Caco-2 (cell line): ENCODE measurements at regions not wholly inside any gene's neighbourhood (a gene's known extent, or its start where the extent isn't known, plus 50 kb on each side); places are given as distances from the start of the nearest gene placed in this dataset.
"Not testable (repeated sequence)": the region's sequence is repeated elsewhere in the genome, so short reads cannot be mapped to it uniquely, and the experiment has no call there.

Experiments
- BruUV-seq: library from RNA; stranded (reverse); fragments of 400-500 nt; replicated peaks from 2 replicates; lab custom pipeline; 2021; lab: Mats Ljungman, UMichigan
- CTCF ChIA-PET: fragments of 300-600 bp; sonication (Branson Sonifier 250); formaldehyde crosslinking; loops from one replicate; lab custom pipeline; 2022; ENCODE audit warnings: antibody characterized with exemption; lab: Charles Lee
- POLR2A ChIA-PET: fragments of 300-600 bp; sonication (Branson Sonifier 250); formaldehyde crosslinking; loops from one replicate; lab custom pipeline; 2022; ENCODE audit warnings: antibody characterized with exemption; lab: Charles Lee
- DNase-seq, 2 experiments: peaks; one replicate each; pipeline versions ENCODE4 v3.0.0 to v3.0.0-alpha.2; 2020 to 2022
- H3K27me3 ChIP-seq: replicated peaks from 2 replicates; pipeline ENCODE4 v1.6.0; 2011; ENCODE audit warnings: low read length; ENCODE audit not compliant: control insufficient read depth, insufficient read depth
- H3K36me3 ChIP-seq: 2 replicates; pipeline ENCODE4 v1.5.1; 2011; ENCODE audit warnings: low read length; ENCODE audit not compliant: control insufficient read depth, insufficient read depth
- H3K4me1 ChIP-seq: fragments of 250-450 bp; sonication (Bioruptor Pico); 2 replicates; pipeline ENCODE4 v1.5.1; 2020; ENCODE audit warnings: mild to moderate bottlenecking
- H3K4me3 ChIP-seq: 2 replicates; pipeline ENCODE4 v1.5.1; 2011; ENCODE audit warnings: low read depth, mild to moderate bottlenecking, control low read depth, low read length
- H3K9me3 ChIP-seq: fragments of 250-450 bp; sonication (Bioruptor Pico); 2 replicates; pipeline ENCODE4 v1.5.1; 2020; ENCODE audit warnings: mild to moderate bottlenecking, moderate library complexity
- H3K27ac Mint-ChIP-seq: one replicate; pipeline ENCODE4 v1.8.0; 2022; ENCODE audit warnings: mixed read lengths; ENCODE audit not compliant: unreplicated experiment
- H3K27me3 Mint-ChIP-seq: one replicate; pipeline ENCODE4 v1.8.0; 2022; ENCODE audit warnings: mixed read lengths; ENCODE audit not compliant: insufficient read depth, unreplicated experiment
- H3K36me3 Mint-ChIP-seq: one replicate; pipeline ENCODE4 v1.8.0; 2022; ENCODE audit warnings: mild to moderate bottlenecking, mixed read lengths; ENCODE audit not compliant: insufficient read depth, unreplicated experiment
- H3K4me1 Mint-ChIP-seq: one replicate; pipeline ENCODE4 v1.8.0; 2022; ENCODE audit warnings: low read depth, mixed read lengths; ENCODE audit not compliant: unreplicated experiment
- H3K4me3 Mint-ChIP-seq: one replicate; pipeline ENCODE4 v1.8.0; 2022; ENCODE audit warnings: mild to moderate bottlenecking, moderate library complexity, mixed read lengths; ENCODE audit not compliant: unreplicated experiment
- H3K9me3 Mint-ChIP-seq: one replicate; pipeline ENCODE4 v1.8.0; 2022; ENCODE audit warnings: mixed read lengths; ENCODE audit not compliant: unreplicated experiment
- intact Hi-C: fragments of 100-400 bp; cut with micrococcal nuclease; formaldehyde crosslinking; loops from one replicate; pipeline ENCODE4 v1.10.0; 2022; ENCODE audit not compliant: unreplicated experiment

DNA sequence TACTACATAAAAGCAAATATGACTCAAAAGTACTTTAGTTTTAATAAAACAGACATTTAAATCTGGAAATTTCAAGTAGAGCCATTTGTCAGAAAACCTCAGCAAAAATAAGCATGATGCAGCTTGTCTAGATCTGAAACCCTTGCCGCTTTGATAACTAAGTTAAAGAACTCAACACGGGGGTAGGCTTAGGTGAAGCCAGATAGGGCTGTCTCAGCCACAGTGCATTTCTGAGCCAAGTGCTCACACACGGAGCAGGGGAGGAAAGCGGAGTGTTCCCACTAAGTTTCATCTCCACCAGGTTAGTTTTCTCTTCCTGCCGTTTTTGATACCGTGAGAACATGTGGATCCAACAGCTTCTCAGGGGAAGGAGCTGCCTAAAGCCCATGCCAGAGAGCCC lies 303.5 kb downstream of the BCL2L11 start:
- H3K9me3 ChIP-seq, H3K27me3 ChIP-seq, POLR2A ChIA-PET, H3K4me1 Mint-ChIP-seq, H3K4me3 ChIP-seq, CTCF ChIA-PET, H3K4me3 Mint-ChIP-seq, H3K9me3 Mint-ChIP-seq, H3K4me1 ChIP-seq, H3K27me3 Mint-ChIP-seq, BruUV-seq, H3K36me3 Mint-ChIP-seq, intact Hi-C loops, H3K36me3 ChIP-seq, H3K27ac Mint-ChIP-seq, DNase-seq: not testable (repeated sequence)

- H3K36me3 Mint-ChIP-seq, H3K4me1 Mint-ChIP-seq, H3K27me3 Mint-ChIP-seq, DNase-seq, BruUV-seq, H3K4me1 ChIP-seq, POLR2A ChIA-PET, H3K27me3 ChIP-seq, H3K9me3 Mint-ChIP-seq, H3K9me3 ChIP-seq, H3K4me3 ChIP-seq, H3K36me3 ChIP-seq, CTCF ChIA-PET, H3K4me3 Mint-ChIP-seq, intact Hi-C loops, H3K27ac Mint-ChIP-seq: not testable (repeated sequence)
Observed at GRCh38 chr2:111424851-111425309, 304.2 kb downstream of the BCL2L11 start.

GRCh38 chr2:111425789-111426201 lies 305.1 kb downstream of the BCL2L11 start:
- H3K27me3 Mint-ChIP-seq, DNase-seq, CTCF ChIA-PET, H3K9me3 ChIP-seq, H3K36me3 Mint-ChIP-seq, H3K4me1 ChIP-seq, H3K36me3 ChIP-seq, POLR2A ChIA-PET, H3K27ac Mint-ChIP-seq, H3K4me3 Mint-ChIP-seq, H3K9me3 Mint-ChIP-seq, intact Hi-C loops, H3K4me3 ChIP-seq, H3K4me1 Mint-ChIP-seq, H3K27me3 ChIP-seq, BruUV-seq: not testable (repeated sequence)

GRCh38 chr2:111427346-111427745 lies 306.6 kb downstream of the BCL2L11 start:
- H3K9me3 ChIP-seq, H3K27me3 Mint-ChIP-seq, H3K4me3 Mint-ChIP-seq, H3K4me1 ChIP-seq, intact Hi-C loops, DNase-seq, H3K36me3 Mint-ChIP-seq, POLR2A ChIA-PET, H3K36me3 ChIP-seq, H3K9me3 Mint-ChIP-seq, H3K27me3 ChIP-seq, H3K4me3 ChIP-seq, H3K4me1 Mint-ChIP-seq, CTCF ChIA-PET, BruUV-seq, H3K27ac Mint-ChIP-seq: not testable (repeated sequence)

- H3K4me3 ChIP-seq, H3K4me1 ChIP-seq, H3K27ac Mint-ChIP-seq, intact Hi-C loops, H3K36me3 Mint-ChIP-seq, H3K36me3 ChIP-seq, H3K4me3 Mint-ChIP-seq, H3K9me3 Mint-ChIP-seq, CTCF ChIA-PET, DNase-seq, POLR2A ChIA-PET, H3K27me3 ChIP-seq, BruUV-seq, H3K4me1 Mint-ChIP-seq, H3K27me3 Mint-ChIP-seq, H3K9me3 ChIP-seq: not testable (repeated sequence)
Observed at GRCh38 chr2:111428915-111429314, 308.2 kb downstream of the BCL2L11 start.

- H3K9me3 Mint-ChIP-seq, H3K27ac Mint-ChIP-seq, BruUV-seq, H3K27me3 Mint-ChIP-seq, H3K4me3 Mint-ChIP-seq, intact Hi-C loops, DNase-seq, H3K4me1 Mint-ChIP-seq, H3K36me3 Mint-ChIP-seq, POLR2A ChIA-PET, H3K27me3 ChIP-seq, H3K4me1 ChIP-seq, H3K36me3 ChIP-seq, H3K4me3 ChIP-seq, H3K9me3 ChIP-seq, CTCF ChIA-PET: not testable (repeated sequence)
Observed at GRCh38 chr2:111429353-111429752, 308.6 kb downstream of the BCL2L11 start.

DNA sequence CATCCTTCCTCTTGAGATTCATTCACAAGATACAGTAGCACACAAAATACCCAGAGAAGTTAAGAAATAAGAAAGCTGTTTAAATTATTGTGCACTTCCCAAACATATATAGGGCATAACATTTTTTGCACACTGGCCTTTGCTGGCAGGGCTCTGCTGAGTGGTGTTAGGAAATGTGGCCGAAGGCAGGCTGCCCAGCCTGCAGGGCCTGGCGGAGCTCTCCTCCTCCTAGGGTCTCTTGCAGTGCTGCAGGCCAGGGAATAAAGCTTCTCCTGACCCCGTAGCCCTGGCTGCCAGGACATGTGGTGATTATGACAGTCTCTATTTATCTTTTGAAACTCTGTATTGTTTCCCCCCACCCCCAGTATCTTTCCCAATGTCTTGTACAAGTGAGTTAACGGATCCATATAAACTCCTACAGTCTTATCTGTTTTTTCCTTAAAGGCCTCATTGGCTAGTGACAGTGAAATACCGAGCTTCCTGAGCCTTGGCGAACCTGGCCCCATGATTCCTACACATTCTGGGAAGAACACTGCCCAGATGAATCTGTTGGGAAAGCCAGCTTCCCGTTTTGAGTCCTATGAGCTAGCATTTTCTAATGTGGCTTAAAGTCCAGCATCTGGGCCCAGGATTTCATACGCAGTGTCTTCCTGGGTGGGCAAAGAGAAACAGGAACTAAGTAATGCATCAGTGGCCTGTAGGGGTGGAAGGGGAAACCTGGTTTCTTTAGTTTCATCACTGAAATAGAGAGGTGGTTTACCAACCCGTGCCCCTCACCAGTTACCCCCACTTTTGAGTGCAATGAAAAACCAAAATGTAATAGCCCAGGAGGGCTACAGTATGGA lies 310.3 kb downstream of the BCL2L11 start:
- H3K9me3 ChIP-seq, H3K27me3 Mint-ChIP-seq, BruUV-seq, POLR2A ChIA-PET, H3K36me3 ChIP-seq, CTCF ChIA-PET, H3K4me3 Mint-ChIP-seq, H3K9me3 Mint-ChIP-seq, H3K36me3 Mint-ChIP-seq, H3K27me3 ChIP-seq, H3K27ac Mint-ChIP-seq, DNase-seq, H3K4me1 ChIP-seq, H3K4me3 ChIP-seq, H3K4me1 Mint-ChIP-seq, intact Hi-C loops: not testable (repeated sequence)
